ENCODE measurements at regions not wholly inside any gene's neighbourhood (a gene's known extent, or its start where the extent isn't known, plus 50 kb on each side); places are given as distances from the start of the nearest gene placed in this dataset.

- Mint-ChIP-seq H3K27me3 (ENCODE audit: unreplicated experiment) (peaks cover 1% of the 10 kb centered on the region), H3K4me1 (ENCODE audit: unreplicated experiment) (no peaks in the 10 kb centered on the region), H3K4me3 (ENCODE audit: unreplicated experiment) (no peak overlapping the region), H3K36me3 (ENCODE audit: low read depth, unreplicated experiment) (no peaks in the 10 kb centered on the region), H3K27ac (ENCODE audit: unreplicated experiment) (no peak overlapping the region), H3K9me3 (ENCODE audit: unreplicated experiment) (no peaks in the 10 kb centered on the region)
- DNase-seq (ENCODE audit: low spot score), result no peak
- TF ChIP-seq, protein P1, sequence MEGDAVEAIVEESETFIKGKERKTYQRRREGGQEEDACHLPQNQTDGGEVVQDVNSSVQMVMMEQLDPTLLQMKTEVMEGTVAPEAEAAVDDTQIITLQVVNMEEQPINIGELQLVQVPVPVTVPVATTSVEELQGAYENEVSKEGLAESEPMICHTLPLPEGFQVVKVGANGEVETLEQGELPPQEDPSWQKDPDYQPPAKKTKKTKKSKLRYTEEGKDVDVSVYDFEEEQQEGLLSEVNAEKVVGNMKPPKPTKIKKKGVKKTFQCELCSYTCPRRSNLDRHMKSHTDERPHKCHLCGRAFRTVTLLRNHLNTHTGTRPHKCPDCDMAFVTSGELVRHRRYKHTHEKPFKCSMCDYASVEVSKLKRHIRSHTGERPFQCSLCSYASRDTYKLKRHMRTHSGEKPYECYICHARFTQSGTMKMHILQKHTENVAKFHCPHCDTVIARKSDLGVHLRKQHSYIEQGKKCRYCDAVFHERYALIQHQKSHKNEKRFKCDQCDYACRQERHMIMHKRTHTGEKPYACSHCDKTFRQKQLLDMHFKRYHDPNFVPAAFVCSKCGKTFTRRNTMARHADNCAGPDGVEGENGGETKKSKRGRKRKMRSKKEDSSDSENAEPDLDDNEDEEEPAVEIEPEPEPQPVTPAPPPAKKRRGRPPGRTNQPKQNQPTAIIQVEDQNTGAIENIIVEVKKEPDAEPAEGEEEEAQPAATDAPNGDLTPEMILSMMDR (IDR thresholded peaks at IDR 0.05; ENCODE audit: unreplicated experiment), result no peak
These were observed 184.8 kb downstream of the KTN1 start for GRCh38 chr14:55764784-55765183.

DNA sequence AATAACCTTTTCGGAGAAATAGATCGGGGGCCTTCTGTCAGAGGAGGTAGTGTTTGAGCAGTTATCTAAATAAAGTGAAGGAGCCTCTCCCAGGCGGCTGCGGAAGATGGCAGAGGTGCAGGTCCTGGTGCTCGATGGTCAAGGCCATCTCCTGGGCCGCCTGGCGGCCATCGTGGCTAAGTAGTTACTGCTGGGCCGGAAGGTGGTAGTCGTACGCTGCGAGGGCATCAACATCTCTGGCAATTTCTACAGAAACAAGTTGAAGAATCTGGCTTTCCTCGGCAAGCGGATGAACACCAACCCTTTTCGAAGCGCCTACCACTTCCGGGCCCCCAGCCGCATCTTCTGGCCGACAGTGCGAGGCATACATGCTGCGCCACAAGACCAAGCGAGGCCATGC is 186.1 kb downstream of the KTN1 start:
- no peak for DNase-seq (ENCODE audit: low spot score)
- Mint-ChIP-seq H3K36me3 (ENCODE audit: low read depth, unreplicated experiment) (no peaks in the 10 kb centered on the region), H3K4me3 (ENCODE audit: unreplicated experiment) (no peak overlapping the region), H3K27ac (ENCODE audit: unreplicated experiment) (no peak overlapping the region), H3K27me3 (ENCODE audit: unreplicated experiment) (peaks cover 1% of the 10 kb centered on the region), H3K9me3 (ENCODE audit: unreplicated experiment) (no peaks in the 10 kb centered on the region), H3K4me1 (ENCODE audit: unreplicated experiment) (no peaks in the 10 kb centered on the region)
- TF ChIP-seq, protein P1 (IDR thresholded peaks at IDR 0.05; ENCODE audit: unreplicated experiment), result no peak

DNA sequence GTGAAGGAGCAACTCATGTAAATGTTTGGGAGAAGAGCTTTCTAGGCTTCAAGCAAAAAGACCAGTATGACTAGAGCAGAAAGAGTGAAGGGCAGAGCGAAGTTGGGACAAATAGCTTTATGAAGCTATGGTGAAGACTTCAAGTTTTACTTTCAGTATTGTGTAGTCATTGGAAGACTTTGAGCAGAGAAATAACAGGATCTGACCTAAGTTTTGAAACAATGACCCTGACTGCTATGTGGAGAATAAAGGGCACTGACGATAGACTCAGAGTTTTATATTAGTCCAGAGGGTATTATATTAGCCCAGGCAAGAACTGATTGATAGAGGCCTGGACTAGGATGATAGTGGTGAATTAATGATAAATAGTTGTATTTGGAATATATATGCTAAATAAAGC is 187.3 kb downstream of the KTN1 start:
- Mint-ChIP-seq H3K36me3 (ENCODE audit: low read depth, unreplicated experiment) (no peaks in the 10 kb centered on the region), H3K4me3 (ENCODE audit: unreplicated experiment) (no peak overlapping the region), H3K27me3 (ENCODE audit: unreplicated experiment) (no peaks in the 10 kb centered on the region), H3K4me1 (ENCODE audit: unreplicated experiment) (no peaks in the 10 kb centered on the region), H3K27ac (ENCODE audit: unreplicated experiment) (no peak overlapping the region), H3K9me3 (ENCODE audit: unreplicated experiment) (no peaks in the 10 kb centered on the region)
- TF ChIP-seq, protein P1 (IDR thresholded peaks at IDR 0.05; ENCODE audit: unreplicated experiment), result no peak
- DNase-seq (ENCODE audit: low spot score), result no peak

DNA sequence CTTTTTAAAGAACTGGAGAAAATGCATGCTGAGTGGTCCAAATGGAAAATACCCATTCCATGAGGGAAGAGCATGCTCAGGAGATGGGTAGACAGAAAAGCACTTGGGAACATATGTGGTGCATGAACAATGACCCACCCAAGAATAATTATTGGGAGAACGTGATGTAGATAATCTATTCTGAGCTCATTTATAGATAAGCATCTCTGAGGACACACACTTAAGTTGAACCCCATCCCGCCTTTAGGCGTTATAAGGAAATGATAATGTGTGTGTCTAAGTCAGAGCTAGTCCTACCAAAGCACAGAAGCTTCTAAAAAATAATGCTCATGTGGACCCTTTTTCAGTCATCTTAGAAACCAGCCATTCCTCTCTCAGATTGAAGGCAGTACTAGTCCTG is 189.9 kb downstream of the KTN1 start:
- DNase-seq (ENCODE audit: low spot score), result no peak
- TF ChIP-seq, protein P1 (IDR thresholded peaks at IDR 0.05; ENCODE audit: unreplicated experiment), result no peak
- Mint-ChIP-seq H3K27ac (ENCODE audit: unreplicated experiment) (no peak overlapping the region), H3K36me3 (ENCODE audit: low read depth, unreplicated experiment) (no peaks in the 10 kb centered on the region), H3K4me3 (ENCODE audit: unreplicated experiment) (no peak overlapping the region), H3K27me3 (ENCODE audit: unreplicated experiment) (peaks cover 3% of the 10 kb centered on the region), H3K4me1 (ENCODE audit: unreplicated experiment) (no peaks in the 10 kb centered on the region), H3K9me3 (ENCODE audit: unreplicated experiment) (no peaks in the 10 kb centered on the region)

DNA sequence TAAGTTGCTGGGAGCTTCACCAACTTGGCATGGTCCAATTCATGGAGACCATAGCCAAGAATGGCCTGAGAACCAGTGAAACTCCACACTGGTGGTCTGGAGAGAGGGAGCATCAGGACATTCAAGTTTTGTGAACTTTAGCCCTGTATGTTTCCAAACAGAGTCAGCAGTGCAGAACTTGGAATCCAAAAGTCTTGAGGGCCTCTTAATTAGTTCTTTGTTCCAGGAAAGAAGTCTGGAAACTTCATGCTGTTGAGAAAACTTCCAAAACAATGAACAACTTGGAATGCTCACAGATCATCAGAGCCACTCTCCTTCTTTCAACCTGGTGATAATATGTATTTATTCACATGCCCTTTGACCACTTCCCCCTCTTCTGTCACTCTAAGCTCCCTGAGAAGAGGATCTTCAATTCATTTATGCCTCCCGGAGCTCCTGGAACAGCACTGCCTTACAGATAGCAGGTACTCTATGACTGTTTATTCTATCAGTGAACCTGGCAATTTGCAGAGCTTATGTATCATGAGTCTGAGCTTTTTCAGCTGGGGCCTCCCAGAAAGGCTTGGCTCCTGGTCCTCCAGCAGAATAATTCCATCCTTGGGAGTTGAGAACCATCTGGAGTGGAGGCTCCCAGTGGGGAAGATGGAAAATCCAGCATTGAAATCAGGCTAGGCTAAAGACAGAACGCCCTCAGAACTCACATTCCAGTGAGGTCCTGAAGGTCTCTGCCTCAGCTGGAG is 191.4 kb downstream of the KTN1 start:
- Mint-ChIP-seq H3K4me1 (ENCODE audit: unreplicated experiment) (no peaks in the 10 kb centered on the region), H3K9me3 (ENCODE audit: unreplicated experiment) (no peaks in the 10 kb centered on the region), H3K36me3 (ENCODE audit: low read depth, unreplicated experiment) (no peaks in the 10 kb centered on the region), H3K27me3 (ENCODE audit: unreplicated experiment) (peaks cover 3% of the 10 kb centered on the region), H3K27ac (ENCODE audit: unreplicated experiment) (no peak overlapping the region), H3K4me3 (ENCODE audit: unreplicated experiment) (no peak overlapping the region)
- TF ChIP-seq, protein P1 (IDR thresholded peaks at IDR 0.05; ENCODE audit: unreplicated experiment), result no peak
- no peak for DNase-seq (ENCODE audit: low spot score)
